ENCODE measurements at regions not wholly inside any gene's neighbourhood (a gene's known extent, or its start where the extent isn't known, plus 50 kb on each side); places are given as distances from the start of the nearest gene placed in this dataset.

DNA sequence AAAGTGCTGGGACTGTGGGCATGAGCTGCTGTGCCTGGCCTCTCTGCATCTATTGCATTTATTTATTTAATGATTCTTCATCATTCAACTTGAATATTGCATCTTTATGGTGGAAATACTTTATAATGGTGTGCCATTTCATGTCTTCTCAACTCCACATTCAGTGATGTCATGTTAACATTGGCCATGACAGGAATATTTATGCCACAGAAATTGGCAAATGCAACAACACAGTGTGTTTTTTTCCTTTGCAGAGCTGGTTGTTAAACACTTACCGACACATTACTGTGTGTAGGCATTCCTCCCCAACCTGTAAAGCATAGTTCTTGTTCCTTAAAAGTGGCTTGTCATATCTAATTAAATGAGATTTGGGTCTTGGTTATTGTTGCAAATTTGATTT lies 57.4 kb upstream of the WDR26 start:
- no peak for DNase-seq
- 93 to 100% (median 96%) methylated on average over 1 of the region's 1 CpG for WGBS, 4 donors
- Histone ChIP-seq H3K27ac (no peak overlapping the region), H3K27me3 (no peaks in the 10 kb centered on the region), H3K4me1 (peaks cover 0 to 4% (median 0%) of the 10 kb centered on the region in 12 donors), H3K36me3 (no peaks in the 10 kb centered on the region), H3K4me3 (no peak overlapping the region), H3K9me3 (peaks cover 0 to 15% (median 0%) of the 10 kb centered on the region in 12 donors)
- no peak for ATAC-seq
- intact Hi-C loops (cut with DNase I): no loop called here
- no peak for TF ChIP-seq POLR2A (IDR thresholded peaks at IDR 0.05)
- TF ChIP-seq, protein P1, sequence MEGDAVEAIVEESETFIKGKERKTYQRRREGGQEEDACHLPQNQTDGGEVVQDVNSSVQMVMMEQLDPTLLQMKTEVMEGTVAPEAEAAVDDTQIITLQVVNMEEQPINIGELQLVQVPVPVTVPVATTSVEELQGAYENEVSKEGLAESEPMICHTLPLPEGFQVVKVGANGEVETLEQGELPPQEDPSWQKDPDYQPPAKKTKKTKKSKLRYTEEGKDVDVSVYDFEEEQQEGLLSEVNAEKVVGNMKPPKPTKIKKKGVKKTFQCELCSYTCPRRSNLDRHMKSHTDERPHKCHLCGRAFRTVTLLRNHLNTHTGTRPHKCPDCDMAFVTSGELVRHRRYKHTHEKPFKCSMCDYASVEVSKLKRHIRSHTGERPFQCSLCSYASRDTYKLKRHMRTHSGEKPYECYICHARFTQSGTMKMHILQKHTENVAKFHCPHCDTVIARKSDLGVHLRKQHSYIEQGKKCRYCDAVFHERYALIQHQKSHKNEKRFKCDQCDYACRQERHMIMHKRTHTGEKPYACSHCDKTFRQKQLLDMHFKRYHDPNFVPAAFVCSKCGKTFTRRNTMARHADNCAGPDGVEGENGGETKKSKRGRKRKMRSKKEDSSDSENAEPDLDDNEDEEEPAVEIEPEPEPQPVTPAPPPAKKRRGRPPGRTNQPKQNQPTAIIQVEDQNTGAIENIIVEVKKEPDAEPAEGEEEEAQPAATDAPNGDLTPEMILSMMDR (IDR thresholded peaks at IDR 0.05): no peak

DNA sequence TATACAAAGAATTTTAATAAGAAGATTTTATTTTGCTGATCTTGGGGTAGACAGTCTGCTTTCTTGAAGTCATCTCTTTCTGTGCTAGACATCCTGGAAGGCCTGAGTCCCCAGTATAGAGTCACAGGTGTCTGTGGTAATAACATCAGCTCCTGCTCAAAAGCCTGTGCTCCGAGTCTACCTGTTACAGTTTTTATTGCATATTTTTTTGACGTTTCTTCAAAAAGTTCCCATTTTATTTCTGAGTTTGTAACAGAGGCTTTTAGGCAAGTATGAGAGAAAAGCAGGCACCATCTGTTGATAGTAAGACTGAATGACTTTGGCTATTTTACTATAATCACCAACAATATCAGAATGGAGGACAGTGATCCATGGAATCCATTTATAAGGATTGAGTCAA lies 58.0 kb upstream of the WDR26 start:
- Histone ChIP-seq H3K9me3 (peaks cover 0 to 20% (median 0%) of the 10 kb centered on the region in 12 donors), H3K4me3 (no peak overlapping the region), H3K27ac (no peak overlapping the region), H3K36me3 (no peaks in the 10 kb centered on the region), H3K4me1 (peaks cover 0 to 10% (median under 1%) of the 10 kb centered on the region in 12 donors), H3K27me3 (no peaks in the 10 kb centered on the region)
- DNase-seq: no peak
- WGBS, 4 donors: 89 to 93% (median 91%) methylated on average over 2 of the region's 2 CpGs
- ATAC-seq: no peak
- intact Hi-C loops (cut with DNase I): no loop called here
- TF ChIP-seq, protein P1 (IDR thresholded peaks at IDR 0.05): no peak
- TF ChIP-seq POLR2A (IDR thresholded peaks at IDR 0.05): no peak

DNA sequence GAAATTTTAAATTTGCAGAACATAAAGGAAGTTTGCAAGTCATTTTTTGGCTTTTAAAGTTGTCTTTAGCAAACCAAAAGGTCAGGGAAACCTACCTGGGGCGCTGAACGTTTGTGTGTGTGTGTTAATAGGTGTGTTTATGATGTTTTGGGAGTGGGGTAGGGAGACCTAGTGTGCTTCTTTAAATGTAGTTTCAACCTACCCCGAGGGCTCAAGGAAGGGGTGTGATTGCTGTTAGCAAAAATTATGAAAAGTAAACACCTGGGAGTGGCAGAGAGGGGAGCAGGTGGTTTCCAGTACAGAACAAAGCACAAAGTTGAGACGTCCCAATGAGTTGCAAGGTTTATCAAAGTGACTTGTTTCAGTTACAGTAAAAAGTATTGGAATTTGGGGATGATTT lies 58.7 kb upstream of the WDR26 start:
- Histone ChIP-seq H3K4me3 (no peak overlapping the region), H3K36me3 (no peaks in the 10 kb centered on the region), H3K4me1 (peaks cover 0 to 17% (median 6%) of the 10 kb centered on the region in 12 donors), H3K27ac (no peak overlapping the region), H3K27me3 (no peaks in the 10 kb centered on the region), H3K9me3 (peaks cover 0 to 20% (median 0%) of the 10 kb centered on the region in 12 donors)
- ATAC-seq: no peak
- intact Hi-C loops (cut with DNase I): no loop called here
- no peak for TF ChIP-seq POLR2A (IDR thresholded peaks at IDR 0.05)
- TF ChIP-seq, protein P1 (IDR thresholded peaks at IDR 0.05): no peak
- DNase-seq: no peak
- WGBS, 4 donors: 48 to 61% (median 52%) methylated on average over 4 of the region's 4 CpGs

DNA sequence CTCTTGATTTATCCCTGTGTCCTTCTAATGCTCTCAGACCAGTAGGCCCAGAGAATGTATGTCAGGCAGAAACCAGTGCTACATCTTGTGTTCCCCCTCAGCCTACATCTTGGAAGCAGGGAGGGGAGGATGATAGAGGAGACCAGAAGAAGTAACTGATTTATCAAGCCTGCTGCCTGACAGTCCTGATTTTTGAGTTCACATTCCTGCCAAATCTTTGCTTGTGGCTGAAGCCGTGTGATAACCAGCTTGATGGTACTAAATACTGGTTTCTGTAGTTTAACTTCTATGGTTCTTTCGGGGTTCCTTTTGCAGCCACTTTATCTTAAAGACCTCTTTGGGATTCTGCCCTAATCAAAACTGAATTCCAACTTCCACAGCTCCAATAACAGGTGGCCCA lies 59.7 kb upstream of the WDR26 start:
- Histone ChIP-seq H3K4me3 (no peak overlapping the region), H3K9me3 (peaks cover 0 to 13% (median 0%) of the 10 kb centered on the region in 12 donors), H3K4me1 (peaks cover 0 to 28% (median 16%) of the 10 kb centered on the region in 12 donors), H3K36me3 (no peaks in the 10 kb centered on the region), H3K27me3 (no peaks in the 10 kb centered on the region), H3K27ac (no peak overlapping the region)
- DNase-seq: no peak
- ATAC-seq: no peak
- TF ChIP-seq POLR2A (IDR thresholded peaks at IDR 0.05): no peak
- TF ChIP-seq, protein P1 (IDR thresholded peaks at IDR 0.05): no peak
- intact Hi-C loops (cut with DNase I): no loop called here
- WGBS, 4 donors: 85 to 96% (median 91%) methylated on average over 2 of the region's 2 CpGs
